IMR-90 (cell line): ENCODE measurements at regions not wholly inside any gene's neighbourhood (a gene's known extent, or its start where the extent isn't known, plus 50 kb on each side); places are given as distances from the start of the nearest gene placed in this dataset.

Experiments
- ATAC-seq: fragments of 200-7000 bp; cut with Tn5 transposase; 2 replicates; pipeline ENCODE4 v1.9.1; 2020; ENCODE audit warnings: low read depth, mild to moderate bottlenecking, moderate library complexity
- BruUV-seq: library from RNA; stranded (reverse); fragments of 400-500 nt; replicated peaks from 2 replicates; lab custom pipeline; 2021; lab: Mats Ljungman, UMichigan
- CTCF ChIA-PET: fragments of 300-600 bp; formaldehyde crosslinking; extraction: SDS; loops from one replicate; lab custom pipeline; 2021; ENCODE audit warnings: antibody characterized with exemption; lab: Yijun Ruan, JAX
- POLR2A ChIA-PET: fragments of 300-600 bp; sonication (Branson Sonifier 250); formaldehyde crosslinking; loops from one replicate; lab custom pipeline; 2022; ENCODE audit warnings: antibody characterized with exemption; ENCODE audit not compliant: unreplicated experiment; lab: Charles Lee
- DNase-seq: peaks from one replicate; pipeline ENCODE4 v3.0.0; 2013
- H2AFZ ChIP-seq: replicated peaks from 2 replicates; pipeline ENCODE3; 2013; ENCODE audit warnings: low read length, mild to moderate bottlenecking; ENCODE audit not compliant: poor library complexity
- H2AK5ac ChIP-seq: 2 replicates; pipeline ENCODE4 v1.6.1; 2013; ENCODE audit warnings: low read depth, low read length, inconsistent platforms
- H2AK9ac ChIP-seq: replicated peaks from 2 replicates; pipeline ENCODE3; 2013; ENCODE audit warnings: mild to moderate bottlenecking, low read depth, low read length, moderate library complexity; ENCODE audit not compliant: poor library complexity
- H2BK120ac ChIP-seq: 2 replicates; pipeline ENCODE4 v1.6.1; 2013; ENCODE audit warnings: low read depth, low read length, inconsistent platforms
- H2BK15ac ChIP-seq: 3 replicates; pipeline ENCODE4 v1.6.1; 2013; ENCODE audit warnings: low read depth, low read length, inconsistent platforms
- H2BK20ac ChIP-seq: 2 replicates; pipeline ENCODE4 v1.6.1; 2013; ENCODE audit warnings: low read depth, mild to moderate bottlenecking, inconsistent platforms, low read length, moderate library complexity
- H2BK5ac ChIP-seq: 2 replicates; pipeline ENCODE4 v1.6.1; 2013; ENCODE audit warnings: mild to moderate bottlenecking, low read depth, low read length, inconsistent platforms; ENCODE audit not compliant: poor library complexity, severe bottlenecking
- H3K14ac ChIP-seq: replicated peaks from 2 replicates; pipeline ENCODE4 v1.6.1; 2013; ENCODE audit warnings: low read depth, low read length, inconsistent platforms
- H3K18ac ChIP-seq: 2 replicates; pipeline ENCODE4 v1.6.1; 2013; ENCODE audit warnings: low read depth, low read length, control low read depth
- H3K23ac ChIP-seq: 2 replicates; pipeline ENCODE4 v1.6.1; 2013; ENCODE audit warnings: low read depth, low read length, inconsistent platforms
- H3K27ac ChIP-seq: 2 replicates; pipeline ENCODE4 v1.5.1; 2013; ENCODE audit warnings: mild to moderate bottlenecking, control low read depth, low read length; ENCODE audit not compliant: insufficient read depth
- H3K27me3 ChIP-seq: 2 replicates; pipeline ENCODE4 v1.6.1; 2013; ENCODE audit warnings: low read length; ENCODE audit not compliant: control insufficient read depth, insufficient read depth
- H3K36me3 ChIP-seq: 2 replicates; pipeline ENCODE4 v1.6.1; 2013; ENCODE audit warnings: low read length, mixed read lengths; ENCODE audit not compliant: control insufficient read depth, insufficient read depth
- H3K4ac ChIP-seq: 2 replicates; pipeline ENCODE4 v1.6.1; 2013; ENCODE audit warnings: low read depth, low read length, inconsistent platforms
- H3K4me1 ChIP-seq: 2 replicates; pipeline ENCODE4 v1.6.1; 2013; ENCODE audit warnings: low read length, mixed read lengths; ENCODE audit not compliant: control insufficient read depth, insufficient read depth
- H3K4me2 ChIP-seq: 2 replicates; pipeline ENCODE4 v1.6.1; 2013; ENCODE audit warnings: low read depth, mild to moderate bottlenecking, control low read depth, low read length, moderate library complexity
- H3K4me3 ChIP-seq: 2 replicates; pipeline ENCODE4 v1.5.1; 2013; ENCODE audit warnings: low read depth, mild to moderate bottlenecking, control low read depth, low read length, moderate library complexity; ENCODE audit not compliant: insufficient read depth
- H3K56ac ChIP-seq: 2 replicates; pipeline ENCODE4 v1.6.1; 2013; ENCODE audit warnings: low read length, inconsistent platforms; ENCODE audit not compliant: insufficient read depth; ENCODE audit errors: extremely low read depth
- H3K79me1 ChIP-seq, 2 experiments: 2 replicates each; pipeline ENCODE4 v1.6.1; 2013; ENCODE audit warnings: low read length in 2 of 2, inconsistent platforms in 1 of 2, low read depth in 1 of 2
- H3K9ac ChIP-seq: 2 replicates; pipeline ENCODE4 v1.6.1; 2013; ENCODE audit warnings: low read depth, low read length, control low read depth
- H3K9me1 ChIP-seq: 2 replicates; pipeline ENCODE4 v1.6.1; 2013; ENCODE audit warnings: low read length, inconsistent platforms; ENCODE audit not compliant: insufficient read depth
- H3K9me3 ChIP-seq: 2 replicates; pipeline ENCODE4 v1.6.1; 2013; ENCODE audit warnings: low read length; ENCODE audit not compliant: control insufficient read depth, insufficient read depth
- H4K20me1 ChIP-seq: 2 replicates; pipeline ENCODE4 v1.6.1; 2013; ENCODE audit warnings: low read length, inconsistent platforms; ENCODE audit not compliant: insufficient read depth
- H4K5ac ChIP-seq: 2 replicates; pipeline ENCODE4 v1.6.1; 2013; ENCODE audit warnings: mild to moderate bottlenecking, low read depth, low read length, control low read depth
- H4K8ac ChIP-seq, 2 experiments: 2 replicates each; pipeline ENCODE4 v1.6.1; 2013; ENCODE audit warnings: low read depth in 2 of 2, low read length in 2 of 2, control low read depth in 1 of 2, inconsistent platforms in 1 of 2
- H4K91ac ChIP-seq: 2 replicates; pipeline ENCODE4 v1.6.1; 2013; ENCODE audit warnings: low read depth, low read length, inconsistent platforms; ENCODE audit not compliant: insufficient read depth
- BHLHE40 ChIP-seq: fragments of 150-350 bp; IDR thresholded peaks from 2 replicates; pipeline ENCODE4 v1.6.1; 2016; ENCODE audit warnings: mild to moderate bottlenecking, low read depth, low read length
- CEBPB ChIP-seq: IDR thresholded peaks from 2 replicates; pipeline ENCODE4 v1.6.1; 2012; ENCODE audit warnings: low read depth, low read length, improper control_type of control experiment
- CHD1 ChIP-seq: IDR thresholded peaks from 2 replicates; pipeline ENCODE4 v1.6.1; 2012; ENCODE audit warnings: low read depth, low read length, improper control_type of control experiment
- CTCF ChIP-seq: conservative IDR thresholded peaks from 2 replicates; pipeline ENCODE4 v1.5.1; 2012; ENCODE audit warnings: mild to moderate bottlenecking, low read depth, low read length, improper control_type of control experiment
- ELK1 ChIP-seq: fragments of 150-350 bp; IDR thresholded peaks from 2 replicates; pipeline ENCODE4 v1.6.1; 2016; ENCODE audit warnings: low read depth, mild to moderate bottlenecking, low read length, moderate library complexity, borderline replicate concordance
- FOS ChIP-seq: fragments of 150-350 bp; IDR thresholded peaks from 2 replicates; pipeline ENCODE4 v1.6.1; 2016; ENCODE audit warnings: low read depth, low read length
- MAFK ChIP-seq: IDR thresholded peaks from 2 replicates; pipeline ENCODE4 v1.6.1; 2012; ENCODE audit warnings: low read depth, low read length, improper control_type of control experiment
- MAZ ChIP-seq: IDR thresholded peaks from 2 replicates; pipeline ENCODE4 v1.6.1; 2012; ENCODE audit warnings: low read depth, mild to moderate bottlenecking, low read length, improper control_type of control experiment, moderate library complexity, borderline replicate concordance
- MXI1 ChIP-seq: IDR thresholded peaks from 2 replicates; pipeline ENCODE4 v1.6.1; 2012; ENCODE audit warnings: low read depth, mild to moderate bottlenecking, low read length, moderate library complexity, borderline replicate concordance
- NFE2L2 ChIP-seq: fragments of 150-350 bp; IDR thresholded peaks from 2 replicates; pipeline ENCODE4 v1.6.1; 2016; ENCODE audit warnings: low read depth, mild to moderate bottlenecking, low read length
- POLR2A ChIP-seq: IDR thresholded peaks from 2 replicates; pipeline ENCODE4 v1.6.1; 2012; ENCODE audit warnings: mild to moderate bottlenecking, low read depth, low read length
- RAD21 ChIP-seq: IDR thresholded peaks from 2 replicates; pipeline ENCODE4 v1.6.1; 2012; ENCODE audit warnings: low read length, improper control_type of control experiment
- RCOR1 ChIP-seq: IDR thresholded peaks from 2 replicates; pipeline ENCODE4 v1.6.1; 2012; ENCODE audit warnings: mild to moderate bottlenecking, low read length, improper control_type of control experiment; ENCODE audit not compliant: insufficient replicate concordance
- RFX5 ChIP-seq: IDR thresholded peaks from 2 replicates; pipeline ENCODE4 v1.8.0; 2012; ENCODE audit warnings: low read depth, mild to moderate bottlenecking, low read length, moderate library complexity
- SMC3 ChIP-seq: fragments of 150-350 bp; IDR thresholded peaks from 2 replicates; pipeline ENCODE4 v1.6.1; 2016; ENCODE audit warnings: low read depth, mild to moderate bottlenecking, antibody characterized with exemption, low read length, moderate library complexity
- USF2 ChIP-seq: fragments of 150-350 bp; IDR thresholded peaks from 2 replicates; pipeline ENCODE4 v1.6.1; 2017; ENCODE audit warnings: mild to moderate bottlenecking, antibody characterized with exemption, low read length, low read depth
- WGBS, 2 experiments: methylation state at CpG; one replicate each; pipeline versions ENCODE4 v1.1.5 to v1.1.7; 2013; ENCODE audit warnings: missing lambda C conversion rate in 2 of 2; ENCODE audit not compliant: insufficient read length in 1 of 2; ENCODE audit errors: extremely low coverage in 2 of 2; 5-methylcytosine and 5-hydroxymethylcytosine counted together
- dilution Hi-C: fragments of 300-500 bp; cut with HindIII; formaldehyde crosslinking; loops from one replicate; pipeline ENCODE4 v1.14.3; 2018; ENCODE audit warnings: low sequenced_read_pairs; ENCODE audit not compliant: unreplicated experiment
- in situ Hi-C: fragments of 300-500 bp; cut with MboI; formaldehyde crosslinking; loops from 3 replicates; pipeline ENCODE4 v1.14.3; 2019; ENCODE audit warnings: low sequenced_read_pairs, inconsistent platforms, mixed read lengths
- intact Hi-C: fragments of 100-400 bp; cut with micrococcal nuclease; formaldehyde crosslinking; loops from 2 replicates; pipeline ENCODE4 v1.10.0; 2022

GRCh38 chr4:81538716-81539427 is 67.2 kb upstream of the RASGEF1B start:
- H3K79me1 ChIP-seq, result no peaks in the 10 kb centered on the region
- dilution Hi-C loops, result no loop called here
- H3K18ac ChIP-seq, result no peak overlapping the region
- no peak overlapping the region for H2BK5ac ChIP-seq
- no peaks in the 10 kb centered on the region for H3K9me1 ChIP-seq
- BruUV-seq, result no TSS peak
- no peak overlapping the region for H2AFZ ChIP-seq
- H2AK9ac ChIP-seq, result no peak overlapping the region
- no peak overlapping the region for H3K56ac ChIP-seq
- ATAC-seq (no peak), DNase-seq (no peak)
- H2BK20ac ChIP-seq, result no peak overlapping the region
- H2AK5ac ChIP-seq, result no peak overlapping the region
- no peak overlapping the region for H3K27ac ChIP-seq
- no peaks in the 10 kb centered on the region for H4K20me1 ChIP-seq
- H3K4ac ChIP-seq, result no peak overlapping the region
- H4K5ac ChIP-seq, result no peak overlapping the region
- no peaks in the 10 kb centered on the region for H3K9me3 ChIP-seq
- H3K4me1 ChIP-seq, result no peaks in the 10 kb centered on the region
- no peak overlapping the region for H2BK120ac ChIP-seq
- no peak overlapping the region for H2BK15ac ChIP-seq
- ChIA-PET POLR2A (interaction anchor here (0.6 kb wide), 1 partner anchor 161 kb away, joined by 3 read pairs; no protein-coding TSS in a partner anchor), CTCF (no interaction called here)
- no peaks in the 10 kb centered on the region for H3K27me3 ChIP-seq
- in situ Hi-C loops, result no loop called here
- H3K4me2 ChIP-seq, result no peak overlapping the region
- H3K9ac ChIP-seq, result no peak overlapping the region
- TF ChIP-seq FOS (no peak), POLR2A (no peak), NFE2L2 (no peak), MXI1 (no peak), ELK1 (no peak), CEBPB (no peak), MAFK (no peak), CTCF (no peak), CHD1 (no peak), RFX5 (no peak), RCOR1 (no peak), MAZ (no peak), RAD21 (no peak), BHLHE40 (no peak), USF2 (no peak), SMC3 (no peak)
- H3K36me3 ChIP-seq, result no peaks in the 10 kb centered on the region
- no peak overlapping the region for H3K23ac ChIP-seq
- H4K91ac ChIP-seq, result no peak overlapping the region
- intact Hi-C loops, result no loop called here
- H3K4me3 ChIP-seq, result no peak overlapping the region
- 80% methylated on average over 2 of the region's 6 CpGs; no CpG with 5 or more reads in 1 of the 2 experiments for WGBS, 2 experiments
- no peak overlapping the region for H3K14ac ChIP-seq
- H4K8ac ChIP-seq, result no peak overlapping the region
